Endothelial cell of umbilical vein (primary cell): ENCODE measurements at regions not wholly inside any gene's neighbourhood (a gene's known extent, or its start where the extent isn't known, plus 50 kb on each side); places are given as distances from the start of the nearest gene placed in this dataset.

ENCODE experiments used
- BruUV-seq: library from RNA; stranded (reverse); fragments of 400-500 nt; replicated peaks from 2 replicates; lab custom pipeline; 2021; lab: Mats Ljungman, UMichigan
- CTCF ChIA-PET: fragments of 300-600, 350-600 bp; sonication (Branson Sonifier 250); formaldehyde crosslinking; loops from one replicate; lab custom pipeline; 2021; ENCODE audit warnings: antibody characterized with exemption, inconsistent platforms; lab: Charles Lee
- POLR2A ChIA-PET: fragments of 300-600, 350-600 bp; sonication (Branson Sonifier 250); formaldehyde crosslinking; loops from one replicate; lab custom pipeline; 2021; ENCODE audit warnings: antibody characterized with exemption, inconsistent platforms; lab: Charles Lee
- DNase-seq: peaks from one replicate; pipeline ENCODE4 v3.0.0-alpha.2; 2011; ENCODE audit warnings: low read depth, low spot score
- FAIRE-seq: peaks from 2 replicates; lab custom pipeline; 2011; peaks lifted over from hg19 to GRCh38; lab: Jason Lieb, UNC
- H2AFZ ChIP-seq: 2 replicates; pipeline ENCODE4 v1.6.0; 2012; ENCODE audit warnings: low read depth, low read length, control low read depth, inconsistent platforms
- H3K27ac ChIP-seq: 2 replicates; pipeline ENCODE4 v1.5.1; 2011; ENCODE audit warnings: low read depth, mild to moderate bottlenecking, control low read depth, low read length, moderate library complexity; ENCODE audit not compliant: insufficient read depth
- H3K27me3 ChIP-seq, 2 experiments: 2 replicates each; pipeline versions ENCODE4 v1.6.0 to v1.6.1; 2011; ENCODE audit warnings: low read length in 2 of 2, mixed read lengths in 1 of 2; ENCODE audit not compliant: control insufficient read depth in 2 of 2, insufficient read depth in 2 of 2
- H3K36me3 ChIP-seq, 2 experiments: 2 replicates in 1 of 2; 3 replicates in 1 of 2; pipeline ENCODE4 v1.5.1; 2011; ENCODE audit warnings: low read length in 2 of 2, mild to moderate bottlenecking in 1 of 2, moderate library complexity in 1 of 2; ENCODE audit not compliant: control insufficient read depth in 2 of 2, insufficient read depth in 2 of 2; ENCODE audit errors: extremely low read depth in 1 of 2
- H3K4me1 ChIP-seq: 3 replicates; pipeline ENCODE4 v1.5.1; 2011; ENCODE audit warnings: mild to moderate bottlenecking, low read length; ENCODE audit not compliant: control insufficient read depth, insufficient read depth; ENCODE audit errors: extremely low read depth
- H3K4me2 ChIP-seq: 2 replicates; pipeline ENCODE4 v1.6.1; 2011; ENCODE audit warnings: low read length, control low read depth, mixed read lengths; ENCODE audit not compliant: insufficient read depth
- H3K4me3 ChIP-seq, 3 experiments: fragments of 200-600 bp in 1 of 3; sonication (generic), shearing (Covaris generic) in 1 of 3; replicated peaks in 1 of 3; 2 replicates each; pipeline ENCODE4 v1.5.1; 2011 to 2016; ENCODE audit warnings: control low read depth in 3 of 3, low read length in 3 of 3, mild to moderate bottlenecking in 2 of 3, inconsistent platforms in 1 of 3, low read depth in 1 of 3, moderate library complexity in 1 of 3; ENCODE audit not compliant: insufficient read depth in 1 of 3
- H3K79me2 ChIP-seq: 2 replicates; pipeline ENCODE4 v1.6.0; 2012; ENCODE audit warnings: low read length, inconsistent platforms; ENCODE audit not compliant: control insufficient read depth, insufficient read depth
- H3K9ac ChIP-seq: replicated peaks from 2 replicates; pipeline ENCODE3; 2011; ENCODE audit warnings: low read length, control low read depth; ENCODE audit not compliant: insufficient read depth; ENCODE audit errors: extremely low read depth
- H3K9me1 ChIP-seq: replicated peaks from 3 replicates; pipeline ENCODE4 v1.6.0; 2011; ENCODE audit warnings: mild to moderate bottlenecking, low read length; ENCODE audit not compliant: control insufficient read depth, insufficient read depth; ENCODE audit errors: extremely low read depth
- H3K9me3 ChIP-seq: replicated peaks from 2 replicates; pipeline ENCODE4 v1.5.1; 2012; ENCODE audit warnings: low read length, inconsistent platforms; ENCODE audit not compliant: control insufficient read depth, insufficient read depth
- H4K20me1 ChIP-seq: replicated peaks from 2 replicates; pipeline ENCODE3; 2011; ENCODE audit warnings: mild to moderate bottlenecking, low read length; ENCODE audit not compliant: control insufficient read depth, insufficient read depth; ENCODE audit errors: extremely low read depth
- EZH2 ChIP-seq: IDR thresholded peaks from 2 replicates; pipeline ENCODE4 v1.6.1; 2012; ENCODE audit warnings: borderline replicate concordance, low read depth, mild to moderate bottlenecking, moderate library complexity, low read length, inconsistent platforms; ENCODE audit not compliant: severe bottlenecking
- FOS ChIP-seq: IDR thresholded peaks from 2 replicates; pipeline ENCODE4 v1.6.1; 2011; ENCODE audit warnings: mild to moderate bottlenecking, low read length, moderate library complexity, borderline replicate concordance; ENCODE audit not compliant: insufficient read depth
- GATA2 ChIP-seq: IDR thresholded peaks from 2 replicates; pipeline ENCODE4 v1.7.0; 2011; ENCODE audit warnings: low read depth, mild to moderate bottlenecking, moderate library complexity, mixed read lengths, low read length; ENCODE audit not compliant: insufficient read length, insufficient read depth
- JUN ChIP-seq: IDR thresholded peaks from 2 replicates; pipeline ENCODE4 v1.6.1; 2011; ENCODE audit warnings: borderline replicate concordance, low read depth; ENCODE audit not compliant: insufficient read length, insufficient read depth
- MYC ChIP-seq: IDR thresholded peaks from one replicate; pipeline ENCODE4 v1.6.1; 2011; ENCODE audit warnings: mild to moderate bottlenecking, low read depth, low read length
- POLR2A ChIP-seq: IDR thresholded peaks from 2 replicates; pipeline ENCODE4 v1.6.1; 2012; ENCODE audit warnings: low read depth, mild to moderate bottlenecking, control low read depth, low read length
- POLR2AphosphoS5 ChIP-seq: IDR thresholded peaks from 2 replicates; pipeline ENCODE4 v1.6.1; 2012; ENCODE audit warnings: low read depth, mild to moderate bottlenecking, control low read depth, low read length, moderate library complexity; ENCODE audit not compliant: insufficient read depth
- dilution Hi-C: fragments of 300-500 bp; cut with MboI; formaldehyde crosslinking; loops from one replicate; pipeline ENCODE4 v1.15.0; 2019; ENCODE audit warnings: low sequenced_read_pairs; ENCODE audit not compliant: extremely low pct_ligation_motif_present
- intact Hi-C: fragments of 100-400 bp; cut with micrococcal nuclease; formaldehyde crosslinking; loops from one replicate; pipeline ENCODE4 v1.10.0; 2022
- TF ChIP-seq, protein P1 (sequence below), 2 donors: IDR thresholded peaks; 1 replicate in 1 of 2; 2 replicates in 1 of 2; pipeline ENCODE4 v1.5.1; 2011; ENCODE audit warnings: low read length in 2 of 2, mild to moderate bottlenecking in 2 of 2, moderate library complexity in 2 of 2, control low read depth in 1 of 2, inconsistent platforms in 1 of 2, low read depth in 1 of 2; ENCODE audit not compliant: insufficient read depth in 1 of 2; ENCODE audit errors: extremely low read depth in 1 of 2
- TF ChIP-seq, protein P2 (sequence below): IDR thresholded peaks from 2 replicates; pipeline ENCODE4 v1.6.1; 2011; ENCODE audit not compliant: insufficient read depth, insufficient read length

DNA sequence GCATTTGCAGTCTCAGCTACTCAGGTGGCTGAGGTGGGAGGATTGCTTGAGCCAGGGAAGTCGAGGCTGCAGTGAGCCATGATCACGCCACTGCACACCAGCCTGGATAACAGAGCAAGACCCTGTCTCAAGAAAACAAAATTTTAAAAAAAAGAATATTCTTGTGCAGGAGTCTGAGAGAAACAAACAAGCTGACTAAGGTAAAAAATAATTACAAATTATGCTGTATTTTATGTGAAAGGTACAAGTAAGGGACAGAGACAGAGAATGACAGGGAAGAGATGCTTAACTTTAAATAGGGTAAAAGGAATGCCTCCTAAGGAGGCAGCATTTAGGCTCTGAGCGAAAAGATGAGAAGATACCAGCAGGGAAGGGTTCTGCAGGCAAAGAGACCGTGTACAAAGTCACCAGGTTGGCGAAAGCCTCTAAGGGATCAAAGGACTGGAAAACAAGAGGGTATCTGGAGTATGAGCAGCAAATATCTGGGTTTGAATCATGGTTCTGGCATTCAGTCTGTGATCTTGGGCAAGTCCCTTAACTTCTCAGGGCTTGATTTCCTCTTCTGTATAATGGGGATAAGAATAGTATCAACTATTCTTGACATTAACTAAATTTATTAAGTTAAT, 106.2 kb upstream of the RHOBTB1 start:
- BruUV-seq, result no TSS peak
- no peak overlapping the region for H3K4me2 ChIP-seq
- H3K79me2 ChIP-seq, result no peaks in the 10 kb centered on the region
- no peak overlapping the region for H3K9ac ChIP-seq
- no peak overlapping the region for H2AFZ ChIP-seq
- DNase-seq (no peak), FAIRE-seq (no peak)
- TF ChIP-seq FOS, result no peak
- TF ChIP-seq POLR2A, result no peak
- TF ChIP-seq, protein P1, sequence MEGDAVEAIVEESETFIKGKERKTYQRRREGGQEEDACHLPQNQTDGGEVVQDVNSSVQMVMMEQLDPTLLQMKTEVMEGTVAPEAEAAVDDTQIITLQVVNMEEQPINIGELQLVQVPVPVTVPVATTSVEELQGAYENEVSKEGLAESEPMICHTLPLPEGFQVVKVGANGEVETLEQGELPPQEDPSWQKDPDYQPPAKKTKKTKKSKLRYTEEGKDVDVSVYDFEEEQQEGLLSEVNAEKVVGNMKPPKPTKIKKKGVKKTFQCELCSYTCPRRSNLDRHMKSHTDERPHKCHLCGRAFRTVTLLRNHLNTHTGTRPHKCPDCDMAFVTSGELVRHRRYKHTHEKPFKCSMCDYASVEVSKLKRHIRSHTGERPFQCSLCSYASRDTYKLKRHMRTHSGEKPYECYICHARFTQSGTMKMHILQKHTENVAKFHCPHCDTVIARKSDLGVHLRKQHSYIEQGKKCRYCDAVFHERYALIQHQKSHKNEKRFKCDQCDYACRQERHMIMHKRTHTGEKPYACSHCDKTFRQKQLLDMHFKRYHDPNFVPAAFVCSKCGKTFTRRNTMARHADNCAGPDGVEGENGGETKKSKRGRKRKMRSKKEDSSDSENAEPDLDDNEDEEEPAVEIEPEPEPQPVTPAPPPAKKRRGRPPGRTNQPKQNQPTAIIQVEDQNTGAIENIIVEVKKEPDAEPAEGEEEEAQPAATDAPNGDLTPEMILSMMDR (IDR thresholded peaks at IDR 0.05; ENCODE audit: extremely low read depth in 1 of 2, insufficient read depth in 1 of 2, low read depth in 1 of 2, low read length in 2 of 2), result no peak
- TF ChIP-seq POLR2AphosphoS5, result no peak
- no peak for TF ChIP-seq EZH2
- TF ChIP-seq MYC, result no peak
- no peak for TF ChIP-seq GATA2
- TF ChIP-seq JUN, result no peak
- TF ChIP-seq, protein P2, sequence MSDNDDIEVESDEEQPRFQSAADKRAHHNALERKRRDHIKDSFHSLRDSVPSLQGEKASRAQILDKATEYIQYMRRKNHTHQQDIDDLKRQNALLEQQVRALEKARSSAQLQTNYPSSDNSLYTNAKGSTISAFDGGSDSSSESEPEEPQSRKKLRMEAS, result no peak
- no peaks in the 10 kb centered on the region for H3K9me3 ChIP-seq
- ChIA-PET CTCF (no interaction called here), POLR2A (no interaction called here)
- peaks cover 2 to 12% of the 10 kb centered on the region in 2 experiments for H3K27me3 ChIP-seq
- H3K4me1 ChIP-seq, result no peaks in the 10 kb centered on the region
- no peaks in the 10 kb centered on the region for H3K36me3 ChIP-seq
- intact Hi-C loops, result no loop called here
- dilution Hi-C loops, result no loop called here
- H3K9me1 ChIP-seq, result no peaks in the 10 kb centered on the region
- no peaks in the 10 kb centered on the region for H4K20me1 ChIP-seq
- no peak overlapping the region for H3K4me3 ChIP-seq
- no peak overlapping the region for H3K27ac ChIP-seq
